WI38 (cell line): ENCODE measurements at regions not wholly inside any gene's neighbourhood (a gene's known extent, or its start where the extent isn't known, plus 50 kb on each side); places are given as distances from the start of the nearest gene placed in this dataset.
"Not testable (repeated sequence)": the region's sequence is repeated elsewhere in the genome, so short reads cannot be mapped to it uniquely, and the experiment has no call there.

Experiments
- H3K4me3 ChIP-seq: 2 replicates; pipeline ENCODE4 v1.5.1; 2011; ENCODE audit warnings: low read depth, mild to moderate bottlenecking, control low read depth, low read length

- peak overlapping the region; percentile 10; the same call in 1 of the 2 replicates for H3K4me3 ChIP-seq
Measured at GRCh38 chr1:148049115-148049496, 103.0 kb downstream of the NBPF11 start.

GRCh38 chr1:148048423-148049114, 103.5 kb downstream of the NBPF11 start:
- peak overlapping the region; percentile 10; the same call in 1 of the 2 replicates for H3K4me3 ChIP-seq

DNA sequence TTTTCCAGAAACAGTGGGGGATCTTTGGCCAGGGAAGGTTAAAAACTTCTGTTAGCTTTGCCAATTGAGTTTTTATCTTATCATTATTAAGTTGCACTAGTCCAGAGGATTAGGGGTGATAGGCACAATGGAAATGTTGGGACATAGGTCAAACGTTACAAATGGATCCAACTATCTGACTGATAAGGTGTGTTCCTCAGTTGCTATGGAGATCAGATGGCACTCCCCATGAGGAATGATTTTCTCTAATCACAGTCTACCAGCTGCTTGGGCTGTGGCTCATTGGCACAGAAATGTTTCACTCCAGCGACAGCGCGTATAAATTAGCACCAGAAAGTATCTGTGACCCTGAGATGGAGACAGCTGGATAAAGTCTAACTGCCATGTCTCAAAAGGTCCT, 106.2 kb downstream of the NBPF11 start:
- not testable (repeated sequence) for H3K4me3 ChIP-seq

- H3K4me3 ChIP-seq: not testable (repeated sequence)
Measured at GRCh38 chr1:148044495-148044894, 107.6 kb downstream of the NBPF11 start.
